ENCODE measurements at regions not wholly inside any gene's neighbourhood (a gene's known extent, or its start where the extent isn't known, plus 50 kb on each side); places are given as distances from the start of the nearest gene placed in this dataset.

- TF ChIP-seq CTCF (IDR thresholded peaks at IDR 0.05; ENCODE audit: borderline replicate concordance, extremely low read depth, low read length, poor library complexity, severe bottlenecking), result no peak
- TF ChIP-seq EZH2 (IDR thresholded peaks at IDR 0.05; ENCODE audit: borderline replicate concordance, low read depth, low read length, severe bottlenecking), result no peak
These were observed 662.3 kb downstream of the NR2F2 start for GRCh38 chr15:96992817-96993216.
